GM12878 (cell line): ENCODE measurements at regions not wholly inside any gene's neighbourhood (a gene's known extent, or its start where the extent isn't known, plus 50 kb on each side); places are given as distances from the start of the nearest gene placed in this dataset.

Experiments used
- ATAC-seq: fragments of 200-7000 bp; cut with Tn5 transposase; 3 replicates; pipeline ENCODE4 v1.9.1; 2020; ENCODE audit warnings: mild to moderate bottlenecking, moderate library complexity
- BruUV-seq: library from RNA; stranded (reverse); fragments of 400-500 nt; replicated peaks from 2 replicates; lab custom pipeline; 2021; lab: Mats Ljungman, UMichigan
- CTCF ChIA-PET: fragments of 300-600 bp; sonication (Branson Sonifier 250); formaldehyde crosslinking; extraction: SDS; loops from one replicate; lab custom pipeline; 2021; ENCODE audit warnings: inconsistent platforms; lab: Yijun Ruan, JAX
- POLR2A ChIA-PET: fragments of 350-600 bp; formaldehyde crosslinking; extraction: SDS; loops from one replicate; lab custom pipeline; 2021; ENCODE audit warnings: inconsistent platforms; lab: Charles Lee
- RAD21 ChIA-PET: fragments of 300-600 bp; sonication (Branson Sonifier 250); formaldehyde crosslinking; loops from one replicate; lab custom pipeline; 2023; ENCODE audit warnings: antibody characterized with exemption; ENCODE audit not compliant: unreplicated experiment; lab: Charles Lee
- SMC1A ChIA-PET: fragments of 300-600 bp; sonication (Branson Sonifier 250); formaldehyde crosslinking; loops from one replicate; lab custom pipeline; 2023; ENCODE audit not compliant: unreplicated experiment, uncharacterized antibody; lab: Charles Lee
- DNase-seq: peaks from one replicate; pipeline ENCODE4 v3.0.0-alpha.2; 2011; ENCODE audit warnings: low read depth, low spot score
- FAIRE-seq: peaks from 3 replicates; lab custom pipeline; 2011; peaks lifted over from hg19 to GRCh38; lab: Jason Lieb, UNC
- H2AFZ ChIP-seq: 2 replicates; pipeline ENCODE4 v1.6.0; 2011; ENCODE audit warnings: low read depth, low read length, control low read depth; ENCODE audit not compliant: control insufficient read depth
- H3K27ac ChIP-seq: 2 replicates; pipeline ENCODE4 v1.5.1; 2011; ENCODE audit warnings: control low read depth; ENCODE audit not compliant: control insufficient read depth, insufficient read depth
- H3K27me3 ChIP-seq, 2 experiments: replicated peaks in 1 of 2; 2 replicates each; pipeline versions ENCODE4 v1.6.0 to v1.6.1; 2011; ENCODE audit warnings: low read length in 1 of 2; ENCODE audit not compliant: control insufficient read depth in 2 of 2, insufficient read depth in 2 of 2
- H3K36me3 ChIP-seq, 2 experiments: 2 replicates each; pipeline ENCODE4 v1.5.1; 2011; ENCODE audit warnings: low read length in 1 of 2; ENCODE audit not compliant: control insufficient read depth in 2 of 2, insufficient read depth in 2 of 2
- H3K4me1 ChIP-seq: 2 replicates; pipeline ENCODE4 v1.6.1; 2011; ENCODE audit warnings: mild to moderate bottlenecking, low read length, moderate library complexity, mixed read lengths; ENCODE audit not compliant: control insufficient read depth, insufficient read depth
- H3K4me2 ChIP-seq: 2 replicates; pipeline ENCODE4 v1.6.0; 2011; ENCODE audit warnings: control low read depth; ENCODE audit not compliant: control insufficient read depth, insufficient read depth
- H3K4me3 ChIP-seq: fragments of 200-600 bp; sonication (generic); 2 replicates; pipeline ENCODE4 v1.5.1; 2016
- H3K79me2 ChIP-seq: 2 replicates; pipeline ENCODE4 v1.6.0; 2011; ENCODE audit warnings: low read length; ENCODE audit not compliant: control insufficient read depth, insufficient read depth
- H3K9ac ChIP-seq: 2 replicates; pipeline ENCODE4 v1.8.0; 2011; ENCODE audit warnings: low read length, control low read depth, mixed read lengths; ENCODE audit not compliant: control insufficient read depth, insufficient read depth
- H3K9me3 ChIP-seq: replicated peaks from 3 replicates; pipeline ENCODE4 v1.5.1; 2011; ENCODE audit warnings: mild to moderate bottlenecking, low read length; ENCODE audit not compliant: control insufficient read depth, insufficient read depth
- H4K20me1 ChIP-seq: 2 replicates; pipeline ENCODE4 v1.6.0; 2011; ENCODE audit not compliant: control insufficient read depth, insufficient read depth
- KDM1A ChIP-seq: fragments of 200-600 bp; sonication (generic); IDR thresholded peaks from 2 replicates; pipeline ENCODE4 v1.6.1; 2016; ENCODE audit warnings: borderline replicate concordance
- MXI1 ChIP-seq: fragments of 150-350 bp; IDR thresholded peaks from 2 replicates; pipeline ENCODE4 v1.6.1; 2011; ENCODE audit warnings: low read depth, mild to moderate bottlenecking, inconsistent platforms, low read length, improper control_type of control experiment
- NR2C2 ChIP-seq: IDR thresholded peaks from 2 replicates; pipeline ENCODE4 v1.6.1; 2011; ENCODE audit warnings: borderline replicate concordance, low read depth; ENCODE audit not compliant: control insufficient read depth, insufficient read length
- PBX3 ChIP-seq: IDR thresholded peaks from 2 replicates; pipeline ENCODE4 v1.6.1; 2011; ENCODE audit warnings: mild to moderate bottlenecking, low read depth, low read length, moderate library complexity; ENCODE audit not compliant: insufficient replicate concordance
- POLR2AphosphoS5 ChIP-seq: IDR thresholded peaks from 2 replicates; pipeline ENCODE4 v1.6.1; 2011; ENCODE audit warnings: mild to moderate bottlenecking, low read length, inconsistent platforms
- RB1 ChIP-seq: fragments of 450-650 bp; formaldehyde crosslinking; IDR thresholded peaks from 2 replicates; pipeline ENCODE4 v1.6.1; 2017; ENCODE audit warnings: mild to moderate bottlenecking, borderline replicate concordance
- SMARCA5 ChIP-seq: fragments of 450-650 bp; IDR thresholded peaks from 2 replicates; pipeline ENCODE4 v1.6.1; 2017; ENCODE audit warnings: mild to moderate bottlenecking
- SPI1 ChIP-seq: IDR thresholded peaks from 2 replicates; pipeline ENCODE4 v1.6.1; 2011; ENCODE audit warnings: low read depth, mild to moderate bottlenecking, low read length, moderate library complexity, borderline replicate concordance; ENCODE audit not compliant: insufficient read depth
- SRF ChIP-seq, 2 experiments: IDR thresholded peaks; 2 replicates each; pipeline ENCODE4 v1.6.1; 2011; ENCODE audit warnings: low read depth in 2 of 2, low read length in 2 of 2, mild to moderate bottlenecking in 1 of 2, moderate library complexity in 1 of 2
- TCF3 ChIP-seq: IDR thresholded peaks from 2 replicates; pipeline ENCODE4 v1.6.1; 2012; ENCODE audit warnings: low read depth, mild to moderate bottlenecking, low read length, borderline replicate concordance; ENCODE audit not compliant: insufficient read depth
- WGBS: methylation state at CpG from one replicate; pipeline ENCODE4 v1.1.6; 2016; ENCODE audit warnings: low lambda C conversion rate; ENCODE audit not compliant: insufficient replicate concordance, insufficient coverage; ENCODE audit errors: missing lambda C conversion rate; 5-methylcytosine and 5-hydroxymethylcytosine counted together
- in situ Hi-C: fragments of 300-500 bp; cut with MboI; formaldehyde crosslinking; loops from 9 replicates; pipeline ENCODE4 v1.14.3; 2018; ENCODE audit warnings: mixed read lengths
- intact Hi-C: fragments of 100-400 bp; cut with micrococcal nuclease; formaldehyde crosslinking; loops from one replicate; pipeline ENCODE4 v1.14.2; 2022; ENCODE audit not compliant: unreplicated experiment
- TF ChIP-seq, protein P1 (sequence below): IDR thresholded peaks from 2 replicates; pipeline ENCODE4 v1.6.1; 2011; ENCODE audit warnings: low read depth, mild to moderate bottlenecking, low read length, moderate library complexity, borderline replicate concordance; ENCODE audit errors: extremely low read depth
- TF ChIP-seq, protein P2 (sequence below): fragments of 450-650 bp; formaldehyde crosslinking; IDR thresholded peaks from 2 replicates; pipeline ENCODE4 v1.4.0; 2020; ENCODE audit warnings: mild to moderate bottlenecking, moderate library complexity

DNA sequence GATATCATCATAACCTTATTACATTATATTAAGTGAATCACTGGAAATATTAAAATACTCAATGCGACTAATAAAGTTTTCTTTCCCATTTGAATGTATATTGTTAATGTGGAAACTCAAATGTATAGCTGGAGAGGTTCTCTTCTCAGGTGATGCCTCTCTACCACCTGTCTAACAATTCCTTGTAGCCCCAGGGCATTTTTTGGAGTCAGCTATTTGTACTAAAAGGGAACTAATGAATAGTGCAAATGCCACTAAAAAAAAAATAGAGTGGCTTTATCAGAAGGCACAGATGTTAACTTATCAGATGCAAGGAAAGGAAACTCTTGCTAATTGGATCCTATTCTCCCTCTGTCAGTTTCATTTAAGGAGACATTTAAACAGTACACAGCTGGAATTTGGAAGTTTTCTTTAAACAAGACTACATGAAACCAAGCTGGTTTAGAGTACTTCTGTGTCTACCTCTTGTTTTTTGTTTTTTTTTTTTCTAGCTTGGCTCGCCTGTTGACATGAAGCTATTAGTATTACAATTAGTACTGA lies 897.0 kb upstream of the SLC35B3 start:
- H3K4me1 ChIP-seq: no peaks in the 10 kb centered on the region
- H3K27ac ChIP-seq: no peak overlapping the region
- no peak overlapping the region for H3K9ac ChIP-seq
- H3K27me3 ChIP-seq: no peaks in the 10 kb centered on the region
- H3K36me3 ChIP-seq: no peaks in the 10 kb centered on the region
- DNase-seq (no peak), ATAC-seq (no peak), FAIRE-seq (no peak)
- ChIA-PET SMC1A (interaction anchor here (0.9 kb wide), 1 partner anchor 13 kb away, joined by 3 read pairs; no protein-coding TSS in a partner anchor), POLR2A (no interaction called here), CTCF (interaction anchor here (0.7 kb wide), 1 partner anchor 385 kb away, joined by 4 read pairs; no protein-coding TSS in a partner anchor), RAD21 (no interaction called here)
- no peaks in the 10 kb centered on the region for H3K79me2 ChIP-seq
- H3K4me2 ChIP-seq: no peak overlapping the region
- TF ChIP-seq SMARCA5 (no peak), TCF3 (no peak), PBX3 (no peak), NR2C2 (no peak), SPI1 (no peak), MXI1 (no peak), KDM1A (no peak), RB1 (no peak), SRF (IDR thresholded peaks at IDR 0.05; ENCODE audit: low read depth in 2 of 2, low read length in 2 of 2) (no peak), POLR2AphosphoS5 (no peak)
- TF ChIP-seq, protein P1, sequence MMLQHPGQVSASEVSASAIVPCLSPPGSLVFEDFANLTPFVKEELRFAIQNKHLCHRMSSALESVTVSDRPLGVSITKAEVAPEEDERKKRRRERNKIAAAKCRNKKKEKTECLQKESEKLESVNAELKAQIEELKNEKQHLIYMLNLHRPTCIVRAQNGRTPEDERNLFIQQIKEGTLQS: no peak
- TF ChIP-seq, protein P2, sequence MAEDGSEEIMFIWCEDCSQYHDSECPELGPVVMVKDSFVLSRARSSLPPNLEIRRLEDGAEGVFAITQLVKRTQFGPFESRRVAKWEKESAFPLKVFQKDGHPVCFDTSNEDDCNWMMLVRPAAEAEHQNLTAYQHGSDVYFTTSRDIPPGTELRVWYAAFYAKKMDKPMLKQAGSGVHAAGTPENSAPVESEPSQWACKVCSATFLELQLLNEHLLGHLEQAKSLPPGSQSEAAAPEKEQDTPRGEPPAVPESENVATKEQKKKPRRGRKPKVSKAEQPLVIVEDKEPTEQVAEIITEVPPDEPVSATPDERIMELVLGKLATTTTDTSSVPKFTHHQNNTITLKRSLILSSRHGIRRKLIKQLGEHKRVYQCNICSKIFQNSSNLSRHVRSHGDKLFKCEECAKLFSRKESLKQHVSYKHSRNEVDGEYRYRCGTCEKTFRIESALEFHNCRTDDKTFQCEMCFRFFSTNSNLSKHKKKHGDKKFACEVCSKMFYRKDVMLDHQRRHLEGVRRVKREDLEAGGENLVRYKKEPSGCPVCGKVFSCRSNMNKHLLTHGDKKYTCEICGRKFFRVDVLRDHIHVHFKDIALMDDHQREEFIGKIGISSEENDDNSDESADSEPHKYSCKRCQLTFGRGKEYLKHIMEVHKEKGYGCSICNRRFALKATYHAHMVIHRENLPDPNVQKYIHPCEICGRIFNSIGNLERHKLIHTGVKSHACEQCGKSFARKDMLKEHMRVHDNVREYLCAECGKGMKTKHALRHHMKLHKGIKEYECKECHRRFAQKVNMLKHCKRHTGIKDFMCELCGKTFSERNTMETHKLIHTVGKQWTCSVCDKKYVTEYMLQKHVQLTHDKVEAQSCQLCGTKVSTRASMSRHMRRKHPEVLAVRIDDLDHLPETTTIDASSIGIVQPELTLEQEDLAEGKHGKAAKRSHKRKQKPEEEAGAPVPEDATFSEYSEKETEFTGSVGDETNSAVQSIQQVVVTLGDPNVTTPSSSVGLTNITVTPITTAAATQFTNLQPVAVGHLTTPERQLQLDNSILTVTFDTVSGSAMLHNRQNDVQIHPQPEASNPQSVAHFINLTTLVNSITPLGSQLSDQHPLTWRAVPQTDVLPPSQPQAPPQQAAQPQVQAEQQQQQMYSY (CRISPR knock-in tag): no peak
- in situ Hi-C loops (no loop called here), intact Hi-C loops (no loop called here)
- H2AFZ ChIP-seq: no peak overlapping the region
- WGBS: 53% methylated on average over 2 of the region's 2 CpGs
- H3K9me3 ChIP-seq: no peaks in the 10 kb centered on the region
- H3K4me3 ChIP-seq: no peak overlapping the region
- no peaks in the 10 kb centered on the region for H4K20me1 ChIP-seq
- no TSS peak for BruUV-seq
